Fibroblast of pulmonary artery (primary cell): ENCODE measurements at regions not wholly inside any gene's neighbourhood (a gene's known extent, or its start where the extent isn't known, plus 50 kb on each side); places are given as distances from the start of the nearest gene placed in this dataset.

Source experiments
- DNase-seq: peaks from one replicate; pipeline ENCODE4 v3.0.0-alpha.2; 2010; ENCODE audit warnings: low read depth
- H3K4me3 ChIP-seq: replicated peaks from 2 replicates; pipeline ENCODE4 v1.5.1; 2011; ENCODE audit warnings: low read depth, mild to moderate bottlenecking, control low read depth, low read length, moderate library complexity
- TF ChIP-seq, protein P1 (sequence below): IDR thresholded peaks from 2 replicates; pipeline ENCODE4 v1.5.1; 2011; ENCODE audit warnings: mild to moderate bottlenecking, control low read depth, low read length, inconsistent platforms; ENCODE audit errors: missing control alignments

DNA sequence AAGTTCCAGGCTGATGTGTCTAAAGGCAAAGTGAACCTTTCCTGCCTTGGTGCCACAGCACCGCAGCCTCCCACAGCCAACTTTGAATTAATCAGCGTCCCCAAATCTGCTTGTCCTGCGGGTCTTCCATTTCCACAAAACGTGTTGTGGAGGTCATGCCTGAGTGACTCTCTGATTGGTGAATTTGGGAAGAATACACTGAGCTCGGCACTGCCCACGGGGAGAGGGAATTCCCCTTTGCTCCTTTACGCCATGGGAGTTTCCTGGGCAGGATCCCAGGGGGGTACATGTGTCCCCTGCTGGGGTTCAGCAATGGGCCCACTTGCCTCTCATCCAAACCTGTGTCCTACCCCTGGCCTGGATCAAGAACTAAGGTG is 90.4 kb downstream of the LHX2 start:
- H3K4me3 ChIP-seq, result no peak overlapping the region
- DNase-seq, result no peak
- TF ChIP-seq, protein P1, sequence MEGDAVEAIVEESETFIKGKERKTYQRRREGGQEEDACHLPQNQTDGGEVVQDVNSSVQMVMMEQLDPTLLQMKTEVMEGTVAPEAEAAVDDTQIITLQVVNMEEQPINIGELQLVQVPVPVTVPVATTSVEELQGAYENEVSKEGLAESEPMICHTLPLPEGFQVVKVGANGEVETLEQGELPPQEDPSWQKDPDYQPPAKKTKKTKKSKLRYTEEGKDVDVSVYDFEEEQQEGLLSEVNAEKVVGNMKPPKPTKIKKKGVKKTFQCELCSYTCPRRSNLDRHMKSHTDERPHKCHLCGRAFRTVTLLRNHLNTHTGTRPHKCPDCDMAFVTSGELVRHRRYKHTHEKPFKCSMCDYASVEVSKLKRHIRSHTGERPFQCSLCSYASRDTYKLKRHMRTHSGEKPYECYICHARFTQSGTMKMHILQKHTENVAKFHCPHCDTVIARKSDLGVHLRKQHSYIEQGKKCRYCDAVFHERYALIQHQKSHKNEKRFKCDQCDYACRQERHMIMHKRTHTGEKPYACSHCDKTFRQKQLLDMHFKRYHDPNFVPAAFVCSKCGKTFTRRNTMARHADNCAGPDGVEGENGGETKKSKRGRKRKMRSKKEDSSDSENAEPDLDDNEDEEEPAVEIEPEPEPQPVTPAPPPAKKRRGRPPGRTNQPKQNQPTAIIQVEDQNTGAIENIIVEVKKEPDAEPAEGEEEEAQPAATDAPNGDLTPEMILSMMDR, result no peak

GRCh38 chr9:124102363-124102762 is 90.8 kb downstream of the LHX2 start:
- no peak for DNase-seq
- no peak overlapping the region for H3K4me3 ChIP-seq

GRCh38 chr9:124105266-124105665 is 93.7 kb downstream of the LHX2 start:
- H3K4me3 ChIP-seq, result no peak overlapping the region
- TF ChIP-seq, protein P1, result no peak
- no peak for DNase-seq

More at GRCh38 chr9:124102363-124102762, 90.8 kb downstream of the LHX2 start:
- TF ChIP-seq, protein P1, result no peak

- no peak for DNase-seq
- H3K4me3 ChIP-seq, result no peak overlapping the region
- TF ChIP-seq, protein P1, result no peak
Observed at GRCh38 chr9:124108216-124108615, 96.6 kb downstream of the LHX2 start.

GRCh38 chr9:124110307-124110915 is 98.8 kb downstream of the LHX2 start:
- H3K4me3 ChIP-seq, result no peak overlapping the region
- TF ChIP-seq, protein P1, result no peak
- peak; percentile 77 for DNase-seq

- no peak for DNase-seq
- no peak overlapping the region for H3K4me3 ChIP-seq
- TF ChIP-seq, protein P1, result no peak
Observed at GRCh38 chr9:124116683-124117363, 105.3 kb downstream of the LHX2 start.

DNA sequence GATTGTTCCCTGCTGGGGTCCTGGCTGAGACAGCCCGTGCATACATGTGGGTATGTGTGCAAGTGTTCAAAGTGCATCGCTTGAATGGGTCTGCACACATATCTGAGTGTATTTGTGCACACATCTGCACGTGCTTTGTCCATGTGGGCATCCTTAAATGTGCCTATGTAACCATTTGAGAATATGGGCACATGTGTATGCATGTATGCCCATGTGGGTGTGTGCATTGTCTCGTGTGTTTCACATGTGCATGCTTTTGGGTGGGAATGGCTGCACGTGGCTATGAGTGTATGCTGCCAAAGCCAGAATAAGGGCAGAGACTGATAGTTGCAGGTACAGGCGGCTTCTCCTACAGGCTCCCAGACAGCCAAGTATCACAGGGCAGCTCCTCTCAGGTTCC is 107.3 kb downstream of the LHX2 start:
- no peak overlapping the region for H3K4me3 ChIP-seq
- TF ChIP-seq, protein P1, result no peak
- no peak for DNase-seq
